K562 (cell line): ENCODE measurements at regions not wholly inside any gene's neighbourhood (a gene's known extent, or its start where the extent isn't known, plus 50 kb on each side); places are given as distances from the start of the nearest gene placed in this dataset.

Experiments
- ATAC-seq: fragments of 200-7000 bp; cut with Tn5 transposase; 3 replicates; pipeline ENCODE4 v1.9.1; 2020; ENCODE audit warnings: moderate library complexity
- BruUV-seq: library from RNA; stranded (reverse); fragments of 400-500 nt; replicated peaks from 2 replicates; lab custom pipeline; 2021; lab: Mats Ljungman, UMichigan
- CTCF ChIA-PET: fragments of 300-600 bp; formaldehyde crosslinking; extraction: SDS; loops from one replicate; lab custom pipeline; 2021; ENCODE audit warnings: low intra/inter-chr PET ratio; lab: Yijun Ruan, JAX
- POLR2A ChIA-PET: fragments of 300-600, 350-650 bp; sonication (Branson Sonifier 250); formaldehyde crosslinking; extraction: SDS; loops from one replicate; lab custom pipeline; 2021; ENCODE audit warnings: antibody characterized with exemption, inconsistent platforms; lab: Yijun Ruan, JAX
- DNase-seq, 4 experiments: peaks; one replicate each; pipeline versions ENCODE4 v3.0.0 to v3.0.0-alpha.2; 2011 to 2018; ENCODE audit warnings: low spot score in 3 of 4, mixed read lengths in 3 of 4; ENCODE audit errors: extremely low read depth in 1 of 4
- FAIRE-seq: peaks from 2 replicates; lab custom pipeline; 2011; peaks lifted over from hg19 to GRCh38; lab: Jason Lieb, UNC
- H2AFZ ChIP-seq: 2 replicates; pipeline ENCODE4 v1.6.0; 2011; ENCODE audit warnings: low read depth, low read length, control low read depth, inconsistent platforms
- H3K27ac ChIP-seq: fragments of 200-600 bp; 3 replicates; pipeline ENCODE4 v1.8.0; 2011; ENCODE audit warnings: low read depth, mild to moderate bottlenecking, control low read depth, inconsistent platforms, low read length, moderate library complexity, mixed read lengths; ENCODE audit errors: extremely low read depth
- H3K27me3 ChIP-seq, 2 experiments: fragments of 300-600 bp in 1 of 2; 2 replicates in 1 of 2; 3 replicates in 1 of 2; pipeline versions ENCODE4 v1.6.0 to v1.8.0; 2011; ENCODE audit warnings: inconsistent platforms in 2 of 2, low read length in 2 of 2, mild to moderate bottlenecking in 1 of 2, mixed read lengths in 1 of 2, moderate library complexity in 1 of 2; ENCODE audit not compliant: control insufficient read depth in 2 of 2, insufficient read depth in 2 of 2
- H3K36me3 ChIP-seq: fragments of 300-600 bp; 3 replicates; pipeline ENCODE4 v1.8.0; 2011; ENCODE audit warnings: mild to moderate bottlenecking, low read length, inconsistent platforms; ENCODE audit not compliant: control insufficient read depth, insufficient read depth
- H3K4me1 ChIP-seq, 2 experiments: fragments of 200-600 bp in 1 of 2; replicated peaks in 1 of 2; 2 replicates in 1 of 2; 3 replicates in 1 of 2; pipeline versions ENCODE4 v1.5.1 to v1.8.0; 2011; ENCODE audit warnings: inconsistent platforms in 2 of 2, low read length in 2 of 2, mild to moderate bottlenecking in 1 of 2, mixed read lengths in 1 of 2, moderate library complexity in 1 of 2; ENCODE audit not compliant: control insufficient read depth in 2 of 2, insufficient read depth in 2 of 2
- H3K4me2 ChIP-seq: 2 replicates; pipeline ENCODE4 v1.6.1; 2011; ENCODE audit warnings: low read length, control low read depth, inconsistent platforms, mixed read lengths; ENCODE audit not compliant: insufficient read depth
- H3K4me3 ChIP-seq: fragments of 200-600 bp; sonication (generic), shearing (Covaris generic); 2 replicates; pipeline ENCODE4 v1.5.1; 2016; ENCODE audit warnings: control low read depth, inconsistent platforms
- H3K79me2 ChIP-seq: fragments of 200-600 bp; 3 replicates; pipeline ENCODE4 v1.8.0; 2011; ENCODE audit warnings: low read length, inconsistent platforms; ENCODE audit not compliant: control insufficient read depth, insufficient read depth
- H3K9ac ChIP-seq, 2 experiments: 2 replicates each; pipeline versions ENCODE4 v1.6.0 to v1.6.1; 2011; ENCODE audit warnings: low read depth in 2 of 2, low read length in 2 of 2, control low read depth in 1 of 2, inconsistent platforms in 1 of 2, mild to moderate bottlenecking in 1 of 2, mixed read lengths in 1 of 2; ENCODE audit not compliant: insufficient read depth in 1 of 2
- H3K9me1 ChIP-seq: one replicate; pipeline ENCODE4 v1.6.0; 2011; ENCODE audit warnings: inconsistent platforms, mild to moderate bottlenecking, low read length, moderate library complexity; ENCODE audit not compliant: control insufficient read depth, insufficient read depth
- H3K9me3 ChIP-seq: replicated peaks from 2 replicates; pipeline ENCODE4 v1.5.1; 2011; ENCODE audit warnings: low read depth, low read length, inconsistent platforms; ENCODE audit not compliant: control insufficient read depth, insufficient read depth
- H4K20me1 ChIP-seq: replicated peaks from 2 replicates; pipeline ENCODE4 v1.6.1; 2011; ENCODE audit warnings: low read length, inconsistent platforms, mixed read lengths; ENCODE audit not compliant: control insufficient read depth, insufficient read depth
- ARID4B ChIP-seq: sonication (generic); formaldehyde crosslinking; IDR thresholded peaks from 2 replicates; pipeline ENCODE4 v1.8.0; 2022; ENCODE audit warnings: mild to moderate bottlenecking, missing genetic modification reagents
- CREM ChIP-seq: IDR thresholded peaks from 2 replicates; pipeline ENCODE4 v1.6.1; 2014; ENCODE audit warnings: antibody characterized with exemption, low read depth
- HDAC1 ChIP-seq, 2 experiments: fragments of 450-650 bp; IDR thresholded peaks; 2 replicates each; pipeline ENCODE4 v1.6.1; 2016 to 2017; ENCODE audit warnings: inconsistent platforms in 1 of 2, mild to moderate bottlenecking in 1 of 2, moderate library complexity in 1 of 2
- HDAC6 ChIP-seq: IDR thresholded peaks from 2 replicates; pipeline ENCODE4 v1.6.1; 2012; ENCODE audit warnings: low read depth, mild to moderate bottlenecking, control low read depth, inconsistent platforms, low read length, moderate library complexity
- MAX ChIP-seq: sonication (generic); formaldehyde crosslinking; IDR thresholded peaks from 2 replicates; pipeline ENCODE4 v1.9.0; 2022; ENCODE audit warnings: mild to moderate bottlenecking, missing genetic modification reagents
- MTA1 ChIP-seq: fragments of 450-650 bp; IDR thresholded peaks from 2 replicates; pipeline ENCODE4 v1.6.1; 2017; ENCODE audit warnings: borderline replicate concordance
- ZNF165 ChIP-seq: fragments of 250-450 bp; sonication (Bioruptor Pico); IDR thresholded peaks from 2 replicates; pipeline ENCODE4 v1.4.0; 2020; ENCODE audit warnings: borderline replicate concordance
- WGBS: fragments of 100-300 bp; shearing (Covaris generic); methylation state at CpG from one replicate; pipeline ENCODE4 v1.1.6; 2016; ENCODE audit warnings: low coverage, mixed read lengths; ENCODE audit not compliant: insufficient coverage; ENCODE audit errors: missing lambda C conversion rate; 5-methylcytosine and 5-hydroxymethylcytosine counted together
- in situ Hi-C: fragments of 300-500 bp; cut with MboI; formaldehyde crosslinking; loops from 4 replicates; pipeline ENCODE4 v1.15.0; 2018; ENCODE audit warnings: inconsistent platforms, mixed read lengths
- intact Hi-C: fragments of 100-400 bp; cut with micrococcal nuclease; formaldehyde crosslinking; loops from 2 replicates; pipeline ENCODE4 v1.14.2; 2022

- H3K4me1 ChIP-seq: no peaks in the 10 kb centered on the region
- H3K79me2 ChIP-seq: no peaks in the 10 kb centered on the region
- TF ChIP-seq MTA1 (no peak), HDAC1 (IDR thresholded peaks at IDR 0.05) (no peak), HDAC6 (no peak), MAX (CRISPR knock-in tag) (no peak), ZNF165 (CRISPR knock-in tag) (no peak), ARID4B (no peak), CREM (no peak)
- H4K20me1 ChIP-seq: no peaks in the 10 kb centered on the region
- H3K4me2 ChIP-seq: no peak overlapping the region
- H3K9ac ChIP-seq: no peak overlapping the region
- H2AFZ ChIP-seq: no peak overlapping the region
- H3K27me3 ChIP-seq: no peaks in the 10 kb centered on the region
- CTCF ChIA-PET: no interaction called here
- FAIRE-seq (no peak), DNase-seq (no peak), ATAC-seq (no peak)
- intact Hi-C loops (no loop called here), in situ Hi-C loops (no loop called here)
- no peaks in the 10 kb centered on the region for H3K9me3 ChIP-seq
- H3K9me1 ChIP-seq: no peaks in the 10 kb centered on the region
- POLR2A ChIA-PET: no interaction called here
- no peaks in the 10 kb centered on the region for H3K36me3 ChIP-seq
- no TSS peak for BruUV-seq
- WGBS: 22% methylated on average over 1 of the region's 1 CpG
- no peak overlapping the region for H3K27ac ChIP-seq
- no peak overlapping the region for H3K4me3 ChIP-seq
Observed at GRCh38 chr13:50437252-50437651, 406.2 kb downstream of the DLEU7 start.
